NCI-H1105 treated with DMSO at 0.1 percent for 48 hours (cell line): ENCODE measurements at regions not wholly inside any gene's neighbourhood (a gene's known extent, or its start where the extent isn't known, plus 50 kb on each side); places are given as distances from the start of the nearest gene placed in this dataset.

Experiments used
- DNase-seq: peaks from one replicate; lab custom pipeline; 2025; lab: John Stamatoyannopoulos, UW

DNA sequence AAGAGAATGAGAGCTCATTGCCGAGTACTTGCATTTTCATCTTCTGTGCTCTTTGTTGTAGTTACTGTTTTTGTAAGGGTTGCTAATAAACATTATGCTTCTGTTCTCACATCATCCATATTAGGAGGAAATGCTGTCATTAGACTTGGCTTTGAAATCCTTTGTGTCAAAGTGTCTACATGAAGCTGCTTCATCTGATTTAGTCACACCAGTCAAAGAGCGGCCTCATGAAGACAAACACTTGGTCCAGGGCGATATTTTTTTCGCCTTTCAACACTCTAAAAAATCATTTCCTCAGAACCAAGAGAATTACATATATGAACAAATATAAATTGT, 105.0 kb downstream of the SPRY2 start:
- DNase-seq, result no peak

DNA sequence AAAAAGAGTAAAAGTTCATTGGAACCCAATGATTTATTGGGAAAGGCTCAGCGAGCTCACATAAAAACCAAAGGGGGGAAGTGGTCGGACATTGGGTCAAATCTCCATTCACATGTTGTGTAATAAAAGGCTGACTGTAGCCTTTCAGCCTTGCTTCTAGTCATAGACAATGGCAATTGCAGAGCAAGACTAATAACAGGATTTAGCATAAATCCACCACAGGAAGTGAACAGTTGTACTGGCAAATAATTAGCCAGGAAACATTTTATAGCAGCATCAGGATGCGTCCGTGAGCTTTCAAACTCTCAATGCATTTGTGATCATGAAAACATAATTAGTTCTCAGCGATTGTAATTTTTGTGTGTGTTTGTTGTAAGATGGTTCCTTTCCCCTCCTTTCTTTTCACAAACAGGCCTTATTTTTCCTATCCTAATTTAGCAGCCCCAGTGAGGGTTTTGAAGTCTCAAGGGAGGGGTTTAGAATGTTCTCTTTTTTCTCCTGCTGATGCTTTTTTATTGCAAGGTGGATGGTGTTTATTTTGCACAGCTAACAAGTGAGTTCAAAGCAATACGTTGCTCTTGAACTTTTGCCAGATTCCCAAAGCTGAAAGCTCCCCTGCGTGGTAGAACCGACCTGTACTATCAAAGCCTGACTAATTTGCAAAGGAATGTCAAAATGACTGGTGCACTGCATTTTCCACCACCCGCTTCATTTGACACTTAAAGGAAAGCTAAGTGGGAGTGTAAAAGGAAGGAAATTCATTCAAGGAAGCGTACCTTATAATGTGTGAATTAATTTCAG, 105.6 kb downstream of the SPRY2 start:
- DNase-seq, result peak; percentile 56

DNA sequence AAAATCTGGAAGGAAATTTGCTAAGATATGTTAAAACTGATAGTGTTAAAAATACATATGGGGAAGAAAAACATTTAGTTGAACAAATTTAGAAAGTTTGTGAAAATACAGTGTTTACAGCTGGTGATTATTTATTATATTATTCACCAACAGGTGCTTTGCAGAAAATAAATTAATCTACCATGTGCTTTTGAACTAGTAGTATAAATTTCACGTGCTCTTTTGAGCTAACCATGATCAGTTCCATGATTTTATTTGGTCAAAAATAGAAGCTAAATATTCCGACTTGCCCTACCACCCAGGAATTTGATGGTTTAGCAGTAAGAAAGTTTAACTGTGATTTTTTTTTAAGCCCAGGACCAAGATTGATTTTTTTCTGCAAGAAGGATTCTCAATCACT, 113.3 kb downstream of the SPRY2 start:
- DNase-seq, result no peak

DNA sequence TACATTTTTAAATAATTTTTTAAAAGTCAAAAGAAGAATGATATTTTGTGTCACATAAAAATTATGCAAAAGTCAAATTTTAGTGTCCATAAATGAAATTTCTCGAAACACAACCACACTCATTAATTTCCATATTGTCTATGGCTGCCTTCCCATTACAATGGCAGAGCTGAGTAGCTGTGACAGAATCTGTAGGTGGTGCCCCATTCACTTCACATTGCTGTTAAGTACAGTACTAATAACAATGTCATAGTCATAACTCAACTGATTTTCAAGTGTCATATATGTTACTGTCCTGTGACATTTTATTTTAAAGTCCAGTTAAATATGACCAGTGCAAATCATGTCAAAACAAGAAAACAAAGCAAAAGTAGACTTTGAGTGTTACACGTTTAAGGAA, 114.3 kb downstream of the SPRY2 start:
- DNase-seq, result no peak

DNA sequence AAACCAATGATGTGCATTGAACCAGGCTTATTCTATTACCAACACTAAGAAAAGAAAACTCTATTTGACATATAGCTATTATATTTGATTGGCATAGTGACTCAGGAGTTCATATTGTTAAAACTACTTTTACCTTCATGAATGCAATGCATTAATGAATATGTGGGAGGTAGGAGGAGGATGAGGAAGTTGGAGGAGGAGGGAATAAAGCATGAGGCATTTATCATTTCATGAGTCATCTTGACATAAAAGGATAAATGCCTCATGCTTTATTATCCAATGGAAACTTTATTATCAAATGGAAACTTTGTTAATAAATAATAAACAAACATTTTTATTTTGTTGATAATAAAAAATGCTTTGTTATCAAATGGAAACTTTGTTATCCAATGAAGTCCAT, 116.5 kb downstream of the SPRY2 start:
- DNase-seq, result no peak

DNA sequence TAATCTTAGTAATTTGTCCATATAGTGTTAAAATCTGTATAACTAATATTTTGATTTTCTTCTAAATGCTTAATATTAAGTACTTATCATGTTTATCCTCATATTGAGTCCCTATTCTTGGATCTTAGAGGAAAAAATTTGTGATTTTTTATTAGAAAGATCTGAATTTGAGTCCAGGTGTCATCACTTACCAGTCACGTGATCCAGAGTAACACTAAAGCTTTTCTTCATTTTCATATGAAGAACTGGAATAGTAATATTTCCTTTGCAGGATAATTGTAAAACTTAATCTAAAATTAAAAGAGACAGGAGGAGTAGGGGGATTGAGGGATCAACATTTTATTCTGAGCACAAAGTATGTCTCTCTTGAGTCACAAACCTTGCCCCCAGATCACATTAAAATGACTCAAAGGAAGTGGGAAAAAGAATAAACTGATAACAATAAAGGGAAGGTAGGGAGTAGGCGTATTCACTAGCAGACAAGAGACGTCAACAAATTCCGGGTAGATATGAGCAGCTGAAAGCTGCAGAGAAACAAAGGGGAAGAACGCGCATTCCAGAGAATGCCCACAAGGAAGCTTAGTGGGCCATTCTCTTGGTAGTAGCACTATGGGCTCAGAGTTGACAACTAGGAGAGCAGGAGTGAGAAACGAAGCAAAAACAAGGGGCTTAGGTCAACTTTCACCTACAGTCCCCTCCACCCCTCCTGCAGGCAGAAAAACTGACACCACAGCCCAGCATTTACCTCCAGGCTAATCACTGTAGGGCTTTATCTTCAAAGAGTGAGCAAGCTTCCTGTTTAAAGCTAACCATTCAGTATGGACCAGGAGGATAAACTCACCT, 123.1 kb downstream of the SPRY2 start:
- no peak for DNase-seq

DNA sequence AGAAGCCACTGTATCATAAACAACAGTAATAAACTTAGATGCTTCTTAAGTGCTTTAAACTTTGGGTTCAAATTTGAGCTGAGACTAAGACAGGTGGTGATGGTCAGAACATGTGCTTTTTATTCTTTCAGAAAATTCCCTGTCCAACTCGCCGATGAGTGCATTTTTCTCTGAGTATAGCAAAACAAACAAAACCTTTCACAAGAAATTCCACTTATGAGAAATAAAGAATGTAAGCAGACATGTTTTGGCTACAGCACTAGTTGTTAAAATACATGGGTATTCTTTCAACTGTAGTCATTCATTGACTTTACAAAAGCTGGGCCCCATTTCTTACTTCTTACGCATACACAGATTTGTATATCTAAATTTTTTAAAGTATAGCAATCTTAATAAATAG, 125.6 kb downstream of the SPRY2 start:
- DNase-seq, result no peak

DNA sequence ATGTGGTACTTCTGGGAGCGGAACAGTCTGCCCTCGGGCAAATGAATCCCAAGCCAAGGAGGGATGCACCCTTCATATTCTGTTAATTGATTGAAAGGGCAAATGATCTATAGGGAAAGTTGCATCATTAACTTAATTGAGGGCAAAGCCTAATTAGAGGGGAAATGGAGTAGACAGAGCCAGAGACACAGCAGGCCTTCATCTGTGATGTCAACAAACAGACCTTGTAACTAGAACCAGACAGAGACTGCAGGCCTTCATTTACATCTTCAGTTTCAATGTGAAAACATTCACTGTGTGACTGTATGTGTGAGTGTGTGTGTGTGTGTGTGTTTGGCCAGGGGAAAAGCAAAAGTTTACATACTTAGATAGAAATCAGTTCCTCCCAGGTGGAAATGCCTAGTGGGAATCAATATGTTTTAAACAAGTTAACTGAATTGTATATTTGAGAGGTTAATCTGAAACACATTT, 126.4 kb downstream of the SPRY2 start:
- peak; percentile 23 for DNase-seq

DNA sequence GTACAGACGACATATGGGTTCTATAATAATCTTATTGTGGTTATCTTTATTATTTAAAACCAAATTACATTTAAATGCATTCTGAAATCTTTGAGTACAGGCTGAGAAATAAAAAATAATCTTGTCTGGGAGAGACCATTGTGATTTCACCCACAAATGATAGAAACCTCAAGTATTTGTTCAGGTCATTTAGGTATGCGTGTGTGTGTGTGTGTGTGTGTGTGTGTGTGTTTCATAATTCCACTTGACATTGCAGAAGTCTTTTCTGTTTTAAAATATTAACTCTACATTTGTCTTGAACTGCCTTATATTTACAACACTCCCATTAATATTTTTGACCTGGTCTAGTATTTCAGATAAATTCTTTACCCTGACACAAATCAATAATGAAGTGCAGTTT, 126.9 kb downstream of the SPRY2 start:
- DNase-seq, result no peak

DNA sequence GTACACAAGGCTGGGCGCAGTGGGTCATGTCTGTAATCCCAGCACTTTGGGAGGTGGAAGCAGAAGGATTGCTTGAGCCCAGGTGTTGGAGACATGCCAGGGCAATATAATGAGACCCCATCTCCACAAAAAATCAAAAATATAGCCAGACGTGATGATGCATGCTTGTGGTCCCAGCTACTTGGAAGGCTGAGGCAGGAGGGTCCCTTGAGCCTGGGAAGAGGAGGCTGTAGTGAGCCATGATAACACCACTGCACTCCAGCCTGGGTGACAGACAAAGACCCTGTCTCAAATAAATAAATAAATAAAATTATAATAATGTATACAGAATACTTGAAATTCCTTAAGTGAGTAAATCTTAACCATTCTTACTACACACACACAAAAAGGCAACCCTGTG, 127.7 kb downstream of the SPRY2 start:
- DNase-seq, result no peak

DNA sequence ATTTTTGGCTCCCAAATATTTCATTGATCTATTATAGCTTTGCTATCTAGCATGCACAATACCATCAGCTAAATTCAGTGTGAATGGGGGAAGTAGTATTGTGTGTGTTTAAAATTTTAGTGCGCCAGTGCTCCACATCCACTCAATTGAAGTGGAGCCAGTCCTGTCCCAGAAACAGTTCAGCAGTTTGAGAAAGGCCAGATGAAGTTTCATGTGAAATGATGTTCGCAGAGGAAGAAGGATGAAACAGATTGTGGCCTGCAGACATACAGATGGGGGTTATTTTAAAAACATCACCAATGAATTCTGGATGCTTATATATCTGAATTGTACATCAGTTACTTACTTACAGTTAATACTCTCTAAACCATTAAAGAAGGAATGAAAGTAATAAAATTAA, 129.4 kb downstream of the SPRY2 start:
- no peak for DNase-seq

DNA sequence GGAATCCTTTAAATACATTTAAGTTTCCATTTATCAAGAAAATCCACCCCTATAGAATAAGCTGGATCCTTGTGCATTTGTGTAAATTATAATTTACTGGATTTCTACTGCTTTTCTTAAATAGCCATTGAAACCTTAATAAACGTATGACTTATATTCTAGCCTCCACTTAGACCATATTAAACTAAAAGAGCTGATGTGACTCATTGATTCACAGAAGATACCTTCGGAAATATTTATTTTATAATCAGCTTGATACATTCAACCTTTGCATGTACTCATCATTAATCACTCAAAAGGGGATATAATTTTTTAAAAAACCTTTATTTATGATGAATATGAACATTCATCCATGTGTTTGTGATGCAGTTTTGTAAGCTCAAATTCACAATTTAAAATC, 136.3 kb downstream of the SPRY2 start:
- no peak for DNase-seq

DNA sequence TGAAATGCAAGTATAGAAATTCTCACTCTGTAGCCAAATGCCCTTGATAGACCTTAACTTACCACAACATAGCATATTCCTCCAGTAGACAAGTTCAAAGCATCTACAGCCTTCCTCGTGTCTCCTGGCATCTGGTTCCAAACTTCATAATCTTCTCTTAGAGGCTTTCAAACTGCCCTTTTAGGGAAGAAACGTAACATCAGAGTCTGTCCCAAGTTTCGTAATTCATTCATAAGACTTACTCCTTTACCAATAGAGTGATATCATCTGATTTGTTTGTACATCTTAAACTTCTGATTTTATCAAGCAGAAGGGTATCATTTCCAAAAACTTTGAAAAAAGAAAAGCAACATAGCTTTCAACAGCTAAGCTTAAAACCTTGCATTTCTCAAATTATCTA, 137.4 kb downstream of the SPRY2 start:
- no peak for DNase-seq

DNA sequence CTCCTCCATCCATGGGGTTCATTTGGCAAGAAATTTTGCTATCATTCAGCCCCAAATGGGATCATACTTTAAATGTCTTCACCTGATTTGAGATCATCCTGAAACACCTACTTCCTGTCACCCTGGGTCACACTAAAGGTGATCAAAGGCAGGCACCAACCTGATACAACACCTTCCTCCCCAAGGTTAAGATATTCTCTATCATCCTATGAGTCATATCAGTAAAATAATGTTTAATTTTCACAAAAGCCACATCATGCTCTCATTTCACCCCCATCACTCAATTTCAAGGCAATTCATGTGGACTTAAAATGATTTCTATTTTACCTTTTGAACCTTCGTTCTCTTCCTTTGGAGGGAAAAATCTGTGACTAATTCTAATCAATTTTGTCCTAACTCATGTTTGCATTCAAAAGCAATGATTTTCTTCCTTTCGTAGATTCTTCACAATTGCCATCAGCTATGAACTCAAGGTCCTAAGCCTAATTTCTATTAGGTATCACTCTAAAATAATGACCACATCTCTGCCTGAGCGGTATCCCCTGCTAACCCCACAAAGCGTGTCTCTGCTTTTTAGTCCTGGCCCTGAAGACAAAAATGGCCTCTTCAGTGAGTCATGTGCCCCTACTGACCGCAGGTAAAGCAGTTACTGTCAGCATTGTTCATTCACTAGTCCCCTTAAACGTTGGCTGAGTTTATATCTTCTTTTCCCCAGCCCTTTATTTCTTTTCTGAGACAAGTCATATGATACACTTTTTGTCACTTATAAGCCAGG, 139.0 kb downstream of the SPRY2 start:
- DNase-seq, result no peak

DNA sequence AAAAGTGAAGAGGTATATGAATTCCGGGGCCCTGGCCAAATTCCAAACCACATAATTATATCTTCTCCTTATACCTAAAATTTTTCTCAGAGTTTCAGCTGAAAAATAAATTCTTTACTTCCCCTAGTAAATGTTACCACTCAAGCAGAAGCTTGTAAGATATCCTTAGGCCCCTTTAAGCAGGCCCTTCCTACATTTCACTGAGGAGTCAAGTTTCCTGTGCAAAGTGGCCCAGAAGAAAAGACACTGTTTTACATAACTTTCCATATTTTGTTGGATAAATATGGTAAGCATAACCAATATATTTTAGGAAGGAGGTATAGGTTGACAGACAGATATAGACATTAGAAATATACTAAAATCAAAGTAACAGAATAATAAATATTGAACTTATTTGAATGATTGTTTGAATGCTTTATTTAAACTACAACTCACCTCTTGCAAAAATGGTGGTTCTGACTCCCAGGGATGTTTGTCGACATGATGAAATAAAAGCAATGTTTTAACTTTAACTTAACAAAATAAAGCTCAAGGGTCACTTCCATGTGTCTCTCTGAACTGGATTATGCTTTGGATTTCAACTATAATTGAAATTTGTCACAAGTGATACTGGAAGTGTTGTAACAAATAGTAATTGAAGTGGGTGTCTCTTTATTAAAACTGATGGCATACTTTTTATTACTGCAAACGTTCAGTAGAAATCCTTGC, 141.2 kb downstream of the SPRY2 start:
- no peak for DNase-seq

DNA sequence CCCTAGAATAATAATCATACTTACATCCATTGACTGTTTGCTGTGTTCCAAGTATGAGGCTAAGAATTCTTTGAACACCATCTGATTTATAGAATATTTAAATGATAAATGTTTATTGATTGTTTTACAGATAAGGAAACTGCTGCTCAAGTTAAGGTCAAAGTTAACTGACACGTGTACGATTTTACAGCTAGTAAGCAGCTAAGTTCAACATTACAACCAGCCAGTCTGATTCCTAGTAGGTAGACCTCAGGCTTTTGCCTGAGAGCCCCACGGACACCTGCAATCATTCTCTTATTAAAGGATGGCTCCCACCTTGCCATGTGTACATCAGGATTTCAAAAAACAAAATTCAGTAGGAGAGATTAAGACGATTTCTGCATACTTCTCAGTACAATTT, 141.9 kb downstream of the SPRY2 start:
- DNase-seq, result no peak

DNA sequence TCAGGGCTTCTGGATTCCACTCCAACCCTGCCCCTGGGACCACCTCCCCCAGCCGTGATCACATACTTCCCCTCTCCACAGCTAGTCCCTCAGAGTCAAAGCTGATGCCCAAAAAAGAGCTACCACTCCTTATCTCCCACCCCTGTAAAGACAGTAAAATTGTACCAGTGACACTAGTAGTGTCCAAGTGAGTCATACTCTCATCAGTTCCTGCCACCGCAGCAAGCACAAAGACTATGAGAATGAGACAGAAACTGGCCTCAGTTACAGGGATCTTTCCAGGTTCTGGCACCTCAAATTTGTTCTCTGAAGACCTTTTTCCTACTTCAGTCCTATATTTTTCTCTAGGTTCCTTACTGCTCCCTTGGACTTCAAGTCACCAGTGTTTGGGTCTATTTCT, 144.2 kb downstream of the SPRY2 start:
- no peak for DNase-seq

DNA sequence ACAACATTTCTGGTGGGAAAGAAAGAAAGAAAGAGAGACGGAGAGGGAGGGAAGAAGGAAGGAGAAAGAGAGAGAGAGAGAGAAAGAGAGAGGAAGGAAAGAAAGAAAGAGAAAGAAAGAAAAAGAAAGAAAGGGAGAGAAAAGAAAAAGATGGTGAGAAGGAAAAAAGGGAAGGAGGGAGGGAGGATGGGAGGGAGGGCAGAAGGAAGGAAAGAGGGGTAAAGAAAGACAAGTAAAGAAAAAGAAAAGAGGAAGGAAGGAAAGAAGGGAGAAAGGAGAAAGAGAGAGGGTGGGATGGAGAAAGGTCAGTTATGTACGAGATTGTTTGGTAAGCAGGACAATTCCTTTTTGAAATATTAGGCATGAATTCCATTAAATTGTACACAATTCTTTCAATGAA, 145.3 kb downstream of the SPRY2 start:
- no peak for DNase-seq

DNA sequence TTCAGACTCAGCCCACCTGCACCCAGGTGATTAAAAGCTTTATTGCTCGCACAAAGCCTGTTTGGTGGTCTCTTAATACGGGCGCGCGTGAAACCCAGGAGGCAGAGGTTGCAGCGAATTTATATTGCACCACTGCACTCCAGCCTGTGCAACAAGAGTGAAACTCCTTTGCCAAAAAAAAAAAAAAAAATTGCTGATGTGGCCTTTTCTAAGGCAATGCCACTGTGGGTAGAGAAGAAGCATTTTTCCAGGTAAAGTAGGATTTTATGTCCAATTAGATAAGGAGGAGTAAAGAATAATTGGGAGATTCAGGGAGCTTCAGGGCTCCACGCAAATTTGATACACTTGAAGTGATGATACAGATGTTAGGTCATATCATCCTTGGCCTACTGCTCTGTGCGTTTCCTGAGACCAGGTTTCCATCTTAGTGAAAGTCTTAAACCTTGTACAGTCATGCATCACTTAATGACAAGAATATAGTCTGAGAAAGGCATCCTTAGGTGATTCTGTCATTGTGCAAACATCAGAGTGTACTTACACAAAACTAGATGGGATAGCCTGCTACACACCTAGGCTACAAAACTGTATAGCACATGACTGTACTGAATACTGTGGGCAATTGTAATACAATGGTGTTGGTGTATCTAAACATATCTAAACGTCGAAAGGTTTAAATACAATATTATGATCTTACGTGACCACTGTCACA, 150.9 kb downstream of the SPRY2 start:
- no peak for DNase-seq

DNA sequence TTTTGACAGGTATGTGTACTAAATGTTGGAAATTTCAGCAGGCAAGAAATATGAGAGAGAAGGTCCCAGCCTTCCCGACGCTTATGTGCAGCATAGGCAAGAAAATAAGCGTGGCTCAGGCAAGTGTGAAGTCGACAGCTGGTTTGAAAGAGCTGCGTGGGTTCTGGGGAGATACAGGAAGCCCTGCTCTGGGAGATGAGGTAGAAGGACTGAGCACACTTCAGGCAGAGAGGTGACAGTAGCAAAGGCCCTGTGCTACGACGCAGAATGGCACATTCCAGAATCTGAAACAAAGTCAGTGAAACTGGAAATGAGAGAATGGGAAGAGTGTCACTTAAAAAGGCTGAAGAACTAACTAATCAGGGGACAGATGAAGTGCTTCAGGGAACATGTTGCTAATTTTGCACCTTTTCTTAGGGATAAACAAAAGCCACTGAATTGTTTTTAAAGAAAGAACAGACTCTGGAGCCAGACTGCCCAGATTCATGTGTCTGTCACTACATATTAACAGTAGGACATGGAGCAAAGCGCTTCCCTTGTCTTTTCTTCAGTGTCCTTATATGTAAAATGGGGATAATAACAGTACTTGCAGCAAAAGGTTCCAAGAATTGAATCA, 160.1 kb downstream of the SPRY2 start:
- DNase-seq, result no peak

DNA sequence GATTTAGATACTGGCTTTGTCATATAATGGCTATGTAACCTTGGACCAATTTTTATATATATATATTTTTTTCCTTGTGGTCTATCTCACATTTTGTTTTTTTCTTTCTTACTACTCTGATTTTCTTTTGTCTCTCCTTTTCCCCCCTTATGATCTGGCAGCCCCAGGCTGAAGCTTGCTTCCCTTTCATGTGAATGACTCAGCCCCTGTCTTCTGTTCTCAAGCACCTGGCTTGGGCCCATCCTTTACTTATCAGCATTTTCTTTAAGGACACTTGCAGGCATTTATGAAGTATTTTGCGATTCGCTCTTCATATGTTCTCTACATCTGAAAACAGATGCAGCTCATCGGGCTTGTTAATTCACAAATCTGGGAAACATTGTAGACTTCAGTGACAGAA, 163.6 kb downstream of the SPRY2 start:
- no peak for DNase-seq
